GM21381 (cell line): ENCODE measurements at regions not wholly inside any gene's neighbourhood (a gene's known extent, or its start where the extent isn't known, plus 50 kb on each side); places are given as distances from the start of the nearest gene placed in this dataset.

Source experiments
- ATAC-seq: cut with Tn5 transposase; IDR thresholded peaks from one replicate; pipeline ENCODE4 v1.9.1; 2021; ENCODE audit warnings: mild to moderate bottlenecking, moderate library complexity; ENCODE audit not compliant: unreplicated experiment

DNA sequence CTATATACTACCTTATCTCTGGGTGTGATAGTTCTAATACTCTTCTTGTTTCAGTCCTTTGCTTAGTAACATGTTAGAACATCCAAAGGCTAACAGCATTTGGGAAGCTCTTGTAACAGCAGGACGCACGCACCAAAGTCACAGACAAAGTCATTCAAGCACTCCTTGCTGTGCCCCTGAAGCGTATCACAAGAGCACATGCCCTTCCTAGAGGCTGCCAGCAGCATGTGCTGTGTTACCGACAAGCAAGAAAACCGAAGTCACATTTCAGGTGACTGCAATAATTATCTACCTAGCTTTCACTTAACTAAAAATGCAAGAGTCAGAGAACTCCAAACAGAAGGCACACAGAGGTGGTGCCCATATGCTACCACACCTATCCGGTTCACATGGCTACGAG lies 194.1 kb downstream of the KLF12 start:
- no peak for ATAC-seq

DNA sequence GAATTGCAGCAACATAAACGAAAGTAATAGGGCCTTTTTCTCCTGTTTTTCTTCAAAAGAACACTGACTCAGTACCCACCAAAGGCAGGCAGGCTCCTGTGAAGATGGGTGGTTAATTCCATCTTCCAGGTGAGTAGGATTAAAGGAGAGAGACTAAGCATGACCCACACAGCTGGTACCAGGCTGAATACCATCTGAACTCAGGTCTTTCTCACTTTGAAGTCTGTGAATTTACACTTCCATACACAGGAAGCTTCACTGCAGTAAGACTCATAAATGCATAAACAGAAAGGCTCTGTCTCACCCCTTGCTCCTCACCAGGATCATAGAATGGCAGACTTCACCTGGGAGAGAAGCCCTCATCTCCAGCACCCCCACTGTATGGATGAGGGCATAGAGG lies 194.6 kb downstream of the KLF12 start:
- ATAC-seq = no peak

DNA sequence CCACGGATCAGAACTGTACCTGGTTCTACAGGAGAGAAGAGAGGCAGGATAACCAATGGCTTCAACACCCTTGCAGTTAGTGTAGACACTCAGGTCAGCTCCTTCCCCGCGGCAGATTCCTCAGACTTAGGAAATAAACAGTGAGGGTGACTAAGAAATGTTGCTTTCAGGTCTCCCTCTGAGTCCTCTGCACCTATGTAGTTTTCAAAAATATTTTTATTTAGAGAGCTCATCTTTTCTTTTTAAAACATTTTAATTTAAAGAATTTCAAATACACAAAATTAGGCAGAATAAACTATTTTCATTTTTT lies 195.2 kb downstream of the KLF12 start:
- no peak for ATAC-seq

- no peak for ATAC-seq
Measured at GRCh38 chr13:73938372-73939070, 195.7 kb downstream of the KLF12 start.

- no peak for ATAC-seq
Measured at GRCh38 chr13:73937441-73937840, 196.8 kb downstream of the KLF12 start.

DNA sequence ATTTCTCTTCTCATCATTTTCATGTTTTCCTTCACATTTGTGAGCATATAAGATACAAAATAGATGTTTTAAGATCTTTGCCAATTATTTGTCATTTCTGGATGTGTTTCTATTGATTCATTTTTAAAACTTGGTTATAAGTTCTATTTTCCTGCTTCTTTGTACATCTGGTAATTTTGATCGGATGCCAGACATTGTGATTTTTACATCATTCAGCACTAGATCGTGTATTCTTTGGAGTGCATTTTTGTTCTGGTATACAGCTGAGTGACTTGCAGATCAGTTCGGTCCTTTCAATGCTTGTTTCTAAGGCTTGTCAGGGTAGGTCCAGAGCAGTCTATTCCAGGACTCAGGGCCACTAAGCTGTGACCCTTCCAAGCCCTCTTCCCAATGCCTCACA lies 198.2 kb downstream of the KLF12 start:
- ATAC-seq = no peak

DNA sequence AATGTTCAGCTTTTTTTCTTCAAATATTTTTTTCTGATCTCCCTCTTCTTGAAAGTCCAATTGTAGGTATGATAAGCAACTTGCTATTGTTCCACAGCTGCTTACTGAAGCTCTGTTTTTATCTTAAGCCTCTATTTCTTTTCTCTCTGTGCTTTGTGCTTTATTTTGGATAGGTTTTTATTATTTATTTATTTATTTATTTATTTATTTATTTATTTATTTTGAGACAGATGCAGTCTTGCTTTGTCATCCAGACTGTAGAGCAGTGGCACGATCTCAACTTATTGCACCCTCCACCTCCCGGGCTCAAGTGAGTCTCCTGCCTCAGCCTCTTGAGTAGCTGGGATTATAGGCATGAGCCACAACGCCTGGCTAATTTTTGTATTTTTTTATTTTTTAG lies 199.4 kb downstream of the KLF12 start:
- no peak for ATAC-seq

GRCh38 chr13:73934215-73934641 lies 200.0 kb downstream of the KLF12 start:
- ATAC-seq = no peak

GRCh38 chr13:73933795-73934194 lies 200.4 kb downstream of the KLF12 start:
- no peak for ATAC-seq

GRCh38 chr13:73932091-73932490 lies 202.1 kb downstream of the KLF12 start:
- ATAC-seq = no peak

GRCh38 chr13:73929287-73929932 lies 204.8 kb downstream of the KLF12 start:
- no peak for ATAC-seq

DNA sequence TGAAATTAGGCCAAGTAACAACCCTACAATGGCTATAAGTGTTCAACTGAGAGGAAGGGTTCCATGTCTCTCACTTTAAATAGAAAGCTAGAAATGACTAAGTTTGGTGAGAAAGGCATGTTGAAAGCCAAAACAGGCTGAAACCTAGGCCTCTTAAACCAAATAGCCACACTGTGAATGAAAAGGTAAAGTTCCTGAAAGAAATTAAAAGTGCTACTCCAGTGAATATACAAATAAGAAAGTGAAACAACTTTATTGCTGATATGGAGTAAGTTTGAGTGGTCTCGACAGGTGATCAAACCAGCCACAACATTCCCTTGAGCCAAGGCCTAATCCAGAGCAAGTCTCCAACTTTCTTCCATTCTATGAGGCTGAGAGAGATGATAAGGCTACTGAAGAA lies 209.6 kb downstream of the KLF12 start:
- ATAC-seq = peak; percentile 96

GRCh38 chr13:73922493-73923393 lies 211.5 kb downstream of the KLF12 start:
- ATAC-seq = no peak

DNA sequence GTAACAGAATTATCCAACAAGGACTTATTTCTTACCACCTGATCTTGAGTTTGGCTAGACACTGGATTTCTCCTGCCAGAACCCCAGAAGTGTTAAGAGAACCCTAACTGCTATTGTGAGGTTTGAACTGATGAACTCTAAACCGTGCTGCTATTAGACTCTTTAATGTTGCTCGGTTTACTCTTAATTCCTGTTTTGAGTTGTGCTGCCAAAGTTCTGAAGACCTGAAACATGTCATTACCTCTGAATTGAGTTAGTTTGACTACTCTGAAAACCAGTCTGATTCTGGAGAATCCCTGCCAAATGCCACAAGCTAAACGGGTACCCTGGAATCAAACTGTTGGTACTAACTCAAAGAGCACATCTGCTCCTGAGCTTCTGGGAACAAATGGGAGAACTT lies 215.5 kb downstream of the KLF12 start:
- ATAC-seq = no peak

DNA sequence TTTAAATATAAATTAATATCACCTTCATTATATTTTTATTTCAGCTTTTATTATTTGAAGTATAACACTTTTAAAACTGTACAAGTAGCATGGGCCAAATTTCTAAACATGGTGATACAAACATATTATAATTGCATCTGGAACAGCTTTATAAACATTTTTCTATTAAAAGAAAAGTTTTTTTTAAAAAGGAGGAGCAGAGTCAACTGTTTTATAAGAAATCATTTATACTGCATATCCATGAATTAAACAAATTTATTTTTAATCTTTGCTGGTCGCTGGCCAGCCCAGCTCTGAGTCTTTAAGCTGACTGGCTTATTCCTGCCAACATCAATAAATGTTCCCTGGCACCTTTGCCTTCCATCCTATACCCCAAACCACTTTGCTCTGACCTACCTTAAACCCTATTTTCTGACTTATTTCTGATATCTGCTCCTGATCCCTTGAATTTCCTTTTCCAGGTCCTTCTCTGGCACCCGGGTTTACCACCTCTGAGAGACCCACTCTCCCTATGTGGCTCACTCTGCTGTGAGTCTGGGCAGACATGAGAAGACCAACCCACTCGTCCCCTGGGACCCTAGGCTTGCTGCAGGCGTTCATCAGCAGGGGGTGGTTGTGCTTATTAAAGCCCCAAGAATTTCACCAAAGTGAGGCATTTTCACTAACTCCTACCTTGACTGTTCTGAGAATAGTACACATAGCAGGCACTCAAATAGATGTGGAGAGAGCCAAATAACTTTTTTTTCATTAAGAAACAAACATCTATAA lies 220.3 kb downstream of the KLF12 start:
- no peak for ATAC-seq

- ATAC-seq = no peak
Measured at GRCh38 chr13:73913079-73913740, 221.0 kb downstream of the KLF12 start.

DNA sequence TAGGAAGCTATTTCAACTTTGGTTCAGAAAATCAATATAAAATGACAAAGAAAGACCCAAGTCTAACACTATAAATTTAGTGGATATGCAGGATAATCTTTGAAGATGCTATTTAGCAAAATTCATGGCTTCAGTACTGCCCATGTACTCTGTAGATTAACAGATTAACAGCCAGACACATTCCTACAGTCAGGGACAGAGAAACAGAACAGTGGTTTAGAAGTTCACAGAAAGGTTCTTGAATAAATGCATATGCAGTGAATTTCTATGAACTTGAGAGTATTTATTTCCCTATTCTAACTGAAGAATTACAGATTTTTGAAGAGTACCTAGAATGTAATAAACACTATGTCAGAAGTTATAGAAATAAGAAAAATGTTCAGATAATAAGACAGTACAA lies 222.8 kb downstream of the KLF12 start:
- ATAC-seq = no peak

DNA sequence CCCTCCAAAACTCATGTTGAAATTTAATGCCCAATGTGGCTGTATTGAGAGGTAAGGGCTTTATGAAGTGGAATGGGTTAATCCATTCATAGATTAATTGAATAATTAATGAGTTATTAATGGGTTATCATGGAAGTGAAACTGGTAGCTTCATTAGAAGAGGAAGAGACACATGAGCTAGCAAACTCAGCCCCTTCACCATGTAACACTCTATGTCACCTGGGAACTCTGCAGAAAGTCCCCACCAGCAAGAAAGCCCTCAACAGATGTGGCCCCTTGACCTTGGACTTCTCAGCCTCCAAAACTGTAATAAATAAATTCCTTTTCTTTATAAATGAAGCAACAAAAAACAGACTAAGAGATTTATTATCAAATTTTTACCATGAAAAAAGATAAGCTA lies 223.5 kb downstream of the KLF12 start:
- no peak for ATAC-seq

- no peak for ATAC-seq
Measured at GRCh38 chr13:73908809-73909208, 225.4 kb downstream of the KLF12 start.

DNA sequence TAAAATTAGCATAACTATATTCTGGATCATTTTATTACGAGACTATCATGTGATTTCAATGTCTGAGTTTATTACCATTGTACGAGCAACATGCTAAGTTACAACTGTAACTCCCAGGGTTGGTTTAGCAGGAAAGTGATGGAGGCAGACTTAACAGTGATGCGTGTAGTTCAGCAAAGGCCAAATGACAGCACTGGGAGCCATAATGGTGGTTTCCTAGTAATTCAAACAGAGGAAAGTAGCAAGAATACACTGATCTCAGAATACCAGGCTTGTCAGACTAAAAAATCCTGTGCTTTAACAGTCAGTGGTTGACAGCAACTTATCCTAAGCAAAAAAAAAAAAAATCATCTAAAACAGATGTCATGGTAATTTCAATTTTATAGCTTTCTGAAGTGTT lies 229.6 kb downstream of the KLF12 start:
- no peak for ATAC-seq

GRCh38 chr13:73903561-73903960 lies 230.6 kb downstream of the KLF12 start:
- no peak for ATAC-seq
